GM12878 (cell line): ENCODE measurements at regions not wholly inside any gene's neighbourhood (a gene's known extent, or its start where the extent isn't known, plus 50 kb on each side); places are given as distances from the start of the nearest gene placed in this dataset.

Experiments
- ATAC-seq: fragments of 200-7000 bp; cut with Tn5 transposase; 3 replicates; pipeline ENCODE4 v1.9.1; 2020; ENCODE audit warnings: mild to moderate bottlenecking, moderate library complexity
- BruUV-seq: library from RNA; stranded (reverse); fragments of 400-500 nt; replicated peaks from 2 replicates; lab custom pipeline; 2021; lab: Mats Ljungman, UMichigan
- CTCF ChIA-PET: fragments of 300-600 bp; sonication (Branson Sonifier 250); formaldehyde crosslinking; extraction: SDS; loops from one replicate; lab custom pipeline; 2021; ENCODE audit warnings: inconsistent platforms; lab: Yijun Ruan, JAX
- POLR2A ChIA-PET: fragments of 350-600 bp; formaldehyde crosslinking; extraction: SDS; loops from one replicate; lab custom pipeline; 2021; ENCODE audit warnings: inconsistent platforms; lab: Charles Lee
- RAD21 ChIA-PET: fragments of 300-600 bp; sonication (Branson Sonifier 250); formaldehyde crosslinking; loops from one replicate; lab custom pipeline; 2023; ENCODE audit warnings: antibody characterized with exemption; ENCODE audit not compliant: unreplicated experiment; lab: Charles Lee
- SMC1A ChIA-PET: fragments of 300-600 bp; sonication (Branson Sonifier 250); formaldehyde crosslinking; loops from one replicate; lab custom pipeline; 2023; ENCODE audit not compliant: unreplicated experiment, uncharacterized antibody; lab: Charles Lee
- DNase-seq: peaks from one replicate; pipeline ENCODE4 v3.0.0-alpha.2; 2011; ENCODE audit warnings: low read depth, low spot score
- FAIRE-seq: peaks from 3 replicates; lab custom pipeline; 2011; peaks lifted over from hg19 to GRCh38; lab: Jason Lieb, UNC
- H2AFZ ChIP-seq: 2 replicates; pipeline ENCODE4 v1.6.0; 2011; ENCODE audit warnings: low read depth, low read length, control low read depth; ENCODE audit not compliant: control insufficient read depth
- H3K27ac ChIP-seq: 2 replicates; pipeline ENCODE4 v1.5.1; 2011; ENCODE audit warnings: control low read depth; ENCODE audit not compliant: control insufficient read depth, insufficient read depth
- H3K27me3 ChIP-seq, 2 experiments: replicated peaks in 1 of 2; 2 replicates each; pipeline versions ENCODE4 v1.6.0 to v1.6.1; 2011; ENCODE audit warnings: low read length in 1 of 2; ENCODE audit not compliant: control insufficient read depth in 2 of 2, insufficient read depth in 2 of 2
- H3K36me3 ChIP-seq, 2 experiments: 2 replicates each; pipeline ENCODE4 v1.5.1; 2011; ENCODE audit warnings: low read length in 1 of 2; ENCODE audit not compliant: control insufficient read depth in 2 of 2, insufficient read depth in 2 of 2
- H3K4me1 ChIP-seq: 2 replicates; pipeline ENCODE4 v1.6.1; 2011; ENCODE audit warnings: mild to moderate bottlenecking, low read length, moderate library complexity, mixed read lengths; ENCODE audit not compliant: control insufficient read depth, insufficient read depth
- H3K4me2 ChIP-seq: 2 replicates; pipeline ENCODE4 v1.6.0; 2011; ENCODE audit warnings: control low read depth; ENCODE audit not compliant: control insufficient read depth, insufficient read depth
- H3K4me3 ChIP-seq: fragments of 200-600 bp; sonication (generic); 2 replicates; pipeline ENCODE4 v1.5.1; 2016
- H3K79me2 ChIP-seq: 2 replicates; pipeline ENCODE4 v1.6.0; 2011; ENCODE audit warnings: low read length; ENCODE audit not compliant: control insufficient read depth, insufficient read depth
- H3K9ac ChIP-seq: 2 replicates; pipeline ENCODE4 v1.8.0; 2011; ENCODE audit warnings: low read length, control low read depth, mixed read lengths; ENCODE audit not compliant: control insufficient read depth, insufficient read depth
- H3K9me3 ChIP-seq: replicated peaks from 3 replicates; pipeline ENCODE4 v1.5.1; 2011; ENCODE audit warnings: mild to moderate bottlenecking, low read length; ENCODE audit not compliant: control insufficient read depth, insufficient read depth
- H4K20me1 ChIP-seq: 2 replicates; pipeline ENCODE4 v1.6.0; 2011; ENCODE audit not compliant: control insufficient read depth, insufficient read depth
- CBFB ChIP-seq: IDR thresholded peaks from 2 replicates; pipeline ENCODE4 v1.6.1; 2016; ENCODE audit warnings: antibody characterized with exemption, low read depth
- FOXK2 ChIP-seq: fragments of 450-650 bp; IDR thresholded peaks from 2 replicates; pipeline ENCODE4 v1.6.1; 2017; ENCODE audit warnings: mild to moderate bottlenecking, moderate library complexity
- GABPA ChIP-seq: IDR thresholded peaks from 2 replicates; pipeline ENCODE4 v1.6.1; 2014; ENCODE audit warnings: antibody characterized with exemption, low read depth, mild to moderate bottlenecking, inconsistent platforms
- IRF4 ChIP-seq: IDR thresholded peaks from 2 replicates; pipeline ENCODE4 v1.6.1; 2011; ENCODE audit warnings: low read depth, low read length
- MEF2A ChIP-seq: IDR thresholded peaks from 2 replicates; pipeline ENCODE4 v1.6.1; 2011; ENCODE audit warnings: low read depth, mild to moderate bottlenecking, low read length, moderate library complexity; ENCODE audit not compliant: insufficient read depth
- MTA2 ChIP-seq: fragments of 450-650 bp; IDR thresholded peaks from 2 replicates; pipeline ENCODE4 v1.6.1; 2016; ENCODE audit warnings: low read depth, mild to moderate bottlenecking, moderate library complexity
- MXI1 ChIP-seq: fragments of 150-350 bp; IDR thresholded peaks from 2 replicates; pipeline ENCODE4 v1.6.1; 2011; ENCODE audit warnings: low read depth, mild to moderate bottlenecking, inconsistent platforms, low read length, improper control_type of control experiment
- POLR2AphosphoS5 ChIP-seq: IDR thresholded peaks from 2 replicates; pipeline ENCODE4 v1.6.1; 2011; ENCODE audit warnings: mild to moderate bottlenecking, low read length, inconsistent platforms
- POU2F2 ChIP-seq: IDR thresholded peaks from 3 replicates; pipeline ENCODE4 v1.6.1; 2011; ENCODE audit warnings: low read depth, mild to moderate bottlenecking, low read length, borderline replicate concordance
- RUNX3 ChIP-seq: IDR thresholded peaks from 2 replicates; pipeline ENCODE4 v1.6.1; 2012; ENCODE audit warnings: low read length, inconsistent platforms
- SIX5 ChIP-seq: IDR thresholded peaks from 2 replicates; pipeline ENCODE4 v1.6.1; 2011; ENCODE audit warnings: mild to moderate bottlenecking, low read depth, low read length, moderate library complexity; ENCODE audit not compliant: severe bottlenecking
- STAT1 ChIP-seq: fragments of 450-650 bp; conservative IDR thresholded peaks from 2 replicates; pipeline ENCODE4 v1.6.1; 2014; ENCODE audit warnings: antibody characterized with exemption, mild to moderate bottlenecking
- SUPT20H ChIP-seq: IDR thresholded peaks from 2 replicates; pipeline ENCODE4 v1.6.1; 2011; ENCODE audit warnings: low read depth, mild to moderate bottlenecking, low read length, moderate library complexity, borderline replicate concordance; ENCODE audit not compliant: control insufficient read depth
- ZNF274 ChIP-seq: IDR thresholded peaks from one replicate; pipeline ENCODE4 v1.8.0; 2011; ENCODE audit not compliant: insufficient read length, insufficient read depth
- ZSCAN29 ChIP-seq: fragments of 450-650 bp; IDR thresholded peaks from 2 replicates; pipeline ENCODE4 v1.6.1; 2017; ENCODE audit warnings: mild to moderate bottlenecking, moderate library complexity
- ZZZ3 ChIP-seq: IDR thresholded peaks from 2 replicates; pipeline ENCODE4 v1.6.1; 2011; ENCODE audit warnings: low read depth; ENCODE audit not compliant: control insufficient read depth, insufficient read length
- WGBS: methylation state at CpG from one replicate; pipeline ENCODE4 v1.1.6; 2016; ENCODE audit warnings: low lambda C conversion rate; ENCODE audit not compliant: insufficient replicate concordance, insufficient coverage; ENCODE audit errors: missing lambda C conversion rate; 5-methylcytosine and 5-hydroxymethylcytosine counted together
- in situ Hi-C: fragments of 300-500 bp; cut with MboI; formaldehyde crosslinking; loops from 9 replicates; pipeline ENCODE4 v1.14.3; 2018; ENCODE audit warnings: mixed read lengths
- intact Hi-C: fragments of 100-400 bp; cut with micrococcal nuclease; formaldehyde crosslinking; loops from one replicate; pipeline ENCODE4 v1.14.2; 2022; ENCODE audit not compliant: unreplicated experiment
- TF ChIP-seq, protein P1 (sequence below): IDR thresholded peaks from 2 replicates; pipeline ENCODE4 v1.6.1; 2012; ENCODE audit warnings: low read depth, low read length, improper control_type of control experiment

DNA sequence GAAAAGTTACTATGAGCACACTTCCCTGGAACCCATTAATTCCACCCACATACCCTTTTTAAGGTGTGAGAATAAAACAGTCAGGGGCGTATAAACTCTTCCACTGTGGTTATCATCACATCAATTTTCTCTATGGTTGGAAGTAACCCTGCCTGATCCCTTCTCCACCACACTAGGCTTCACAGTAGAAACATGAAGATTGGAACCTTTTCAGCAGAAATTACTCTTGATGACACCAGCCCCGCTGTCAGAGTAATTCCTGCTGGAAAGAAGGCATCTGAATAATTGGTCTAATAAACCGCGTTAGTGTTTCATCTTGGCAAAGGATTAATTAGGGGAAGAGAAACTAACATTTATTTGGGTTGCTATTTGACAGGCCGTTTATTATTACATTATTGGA, 278.4 kb downstream of the MFSD1 start:
- ATAC-seq: no peak
- H3K27ac ChIP-seq: no peak overlapping the region
- no TSS peak for BruUV-seq
- H3K27me3 ChIP-seq: no peaks in the 10 kb centered on the region
- TF ChIP-seq GABPA: no peak
- TF ChIP-seq, protein P1, sequence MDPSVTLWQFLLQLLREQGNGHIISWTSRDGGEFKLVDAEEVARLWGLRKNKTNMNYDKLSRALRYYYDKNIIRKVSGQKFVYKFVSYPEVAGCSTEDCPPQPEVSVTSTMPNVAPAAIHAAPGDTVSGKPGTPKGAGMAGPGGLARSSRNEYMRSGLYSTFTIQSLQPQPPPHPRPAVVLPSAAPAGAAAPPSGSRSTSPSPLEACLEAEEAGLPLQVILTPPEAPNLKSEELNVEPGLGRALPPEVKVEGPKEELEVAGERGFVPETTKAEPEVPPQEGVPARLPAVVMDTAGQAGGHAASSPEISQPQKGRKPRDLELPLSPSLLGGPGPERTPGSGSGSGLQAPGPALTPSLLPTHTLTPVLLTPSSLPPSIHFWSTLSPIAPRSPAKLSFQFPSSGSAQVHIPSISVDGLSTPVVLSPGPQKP: no peak
- no peak for TF ChIP-seq SIX5
- no peak for TF ChIP-seq ZNF274
- no peak for TF ChIP-seq ZSCAN29
- no peak for TF ChIP-seq POLR2AphosphoS5
- SMC1A ChIA-PET: no interaction called here
- H3K79me2 ChIP-seq: no peaks in the 10 kb centered on the region
- CTCF ChIA-PET: no interaction called here
- FAIRE-seq: no peak
- in situ Hi-C loops (no loop called here), intact Hi-C loops (no loop called here)
- DNase-seq: no peak
- H3K9ac ChIP-seq: no peak overlapping the region
- H3K4me3 ChIP-seq: no peak overlapping the region
- RAD21 ChIA-PET: no interaction called here
- no peak overlapping the region for H3K4me2 ChIP-seq
- POLR2A ChIA-PET: no interaction called here
- H2AFZ ChIP-seq: no peak overlapping the region
- H4K20me1 ChIP-seq: no peaks in the 10 kb centered on the region
- no peaks in the 10 kb centered on the region for H3K4me1 ChIP-seq
- 53% methylated on average over 5 of the region's 5 CpGs for WGBS
- no peaks in the 10 kb centered on the region for H3K9me3 ChIP-seq
- H3K36me3 ChIP-seq: no peaks in the 10 kb centered on the region

DNA sequence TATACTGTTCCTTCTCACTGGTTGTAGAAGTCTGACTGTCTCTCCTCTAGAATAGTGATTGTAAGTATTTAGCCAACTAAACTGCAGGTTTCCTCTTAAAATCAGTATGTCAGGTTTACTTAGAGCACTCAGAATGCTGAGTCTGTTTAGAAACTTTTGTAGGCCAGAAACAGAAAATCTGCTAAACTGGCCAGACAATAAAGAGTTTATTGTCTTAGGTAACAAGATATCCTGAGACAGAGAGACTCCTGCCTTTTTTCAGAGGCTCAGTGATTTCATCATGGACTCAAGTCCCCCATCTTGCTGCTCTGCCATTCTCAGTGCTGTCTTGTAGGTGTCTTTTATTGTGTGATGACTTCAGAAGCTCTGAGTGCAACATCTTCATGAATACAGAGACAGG, 279.0 kb downstream of the MFSD1 start:
- intact Hi-C loops (no loop called here), in situ Hi-C loops (no loop called here)
- POLR2A ChIA-PET: no interaction called here
- RAD21 ChIA-PET: no interaction called here
- Histone ChIP-seq H3K4me1 (no peaks in the 10 kb centered on the region), H2AFZ (no peak overlapping the region), H3K27me3 (no peaks in the 10 kb centered on the region), H3K79me2 (no peaks in the 10 kb centered on the region), H3K9me3 (no peaks in the 10 kb centered on the region), H3K36me3 (no peaks in the 10 kb centered on the region), H3K9ac (no peak overlapping the region), H4K20me1 (no peaks in the 10 kb centered on the region), H3K4me2 (no peak overlapping the region), H3K27ac (no peak overlapping the region), H3K4me3 (no peak overlapping the region)
- no peak for DNase-seq
- no peak for ATAC-seq
- SMC1A ChIA-PET: no interaction called here
- FAIRE-seq: no peak
- CTCF ChIA-PET: no interaction called here
- no TSS peak for BruUV-seq
- TF ChIP-seq SIX5 (no peak), MXI1 (no peak), RUNX3 (no peak), MEF2A (no peak), SUPT20H (no peak), CBFB (no peak), IRF4 (no peak), STAT1 (no peak), FOXK2 (no peak), MTA2 (no peak), POU2F2 (no peak), ZZZ3 (no peak)
